ENCODE measurements at regions not wholly inside any gene's neighbourhood (a gene's known extent, or its start where the extent isn't known, plus 50 kb on each side); places are given as distances from the start of the nearest gene placed in this dataset.

GRCh38 chr16:27681681-27682080 is 131.7 kb downstream of the KATNIP start:
- no peak for DNase-seq (ENCODE audit: low spot score)

DNA sequence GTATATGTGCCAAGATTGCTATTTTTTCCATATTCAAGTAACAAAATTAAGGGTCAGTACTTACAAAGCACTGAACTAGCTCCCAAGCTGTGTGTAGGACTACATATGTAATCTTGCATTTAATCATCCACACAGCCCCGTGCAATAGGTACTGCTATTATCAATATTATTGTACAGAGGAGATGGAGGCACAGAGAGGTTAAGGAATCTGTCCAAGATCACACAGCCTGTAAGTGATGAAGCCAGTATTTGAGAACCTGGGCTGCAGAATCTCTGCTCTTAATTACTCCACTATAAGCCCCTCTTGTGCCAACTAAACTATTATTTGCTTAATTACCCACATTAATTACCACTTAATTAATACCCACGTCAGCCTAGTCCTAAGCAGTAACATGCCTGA is 134.1 kb downstream of the KATNIP start:
- no peak for DNase-seq (ENCODE audit: low spot score)

DNA sequence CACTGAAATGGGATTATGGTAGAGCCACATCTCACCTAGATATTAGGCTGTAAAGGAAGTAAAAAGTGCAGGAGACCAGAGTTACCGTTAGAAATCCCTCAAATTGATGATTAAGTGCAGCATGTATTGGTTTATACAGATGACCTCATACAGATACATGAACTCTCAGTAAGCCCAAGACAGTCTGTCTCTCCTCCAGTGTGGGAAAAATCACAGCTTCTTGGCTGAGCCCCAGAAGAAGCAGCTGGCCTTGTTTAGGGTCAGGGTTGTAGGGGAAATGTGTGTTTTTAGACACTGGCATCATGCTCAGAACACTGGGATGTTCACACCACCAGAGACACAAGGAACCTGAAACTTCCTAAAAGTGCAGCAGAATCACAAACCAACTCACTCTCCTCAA is 135.9 kb downstream of the KATNIP start:
- DNase-seq (ENCODE audit: low spot score): no peak

GRCh38 chr16:27686926-27687325 is 137.0 kb downstream of the KATNIP start:
- DNase-seq (ENCODE audit: low spot score): no peak

GRCh38 chr16:27687605-27688004 is 137.7 kb downstream of the KATNIP start:
- DNase-seq (ENCODE audit: low spot score): no peak

- DNase-seq (ENCODE audit: low spot score): no peak
Measured at GRCh38 chr16:27689711-27690110, 139.8 kb downstream of the KATNIP start.

DNA sequence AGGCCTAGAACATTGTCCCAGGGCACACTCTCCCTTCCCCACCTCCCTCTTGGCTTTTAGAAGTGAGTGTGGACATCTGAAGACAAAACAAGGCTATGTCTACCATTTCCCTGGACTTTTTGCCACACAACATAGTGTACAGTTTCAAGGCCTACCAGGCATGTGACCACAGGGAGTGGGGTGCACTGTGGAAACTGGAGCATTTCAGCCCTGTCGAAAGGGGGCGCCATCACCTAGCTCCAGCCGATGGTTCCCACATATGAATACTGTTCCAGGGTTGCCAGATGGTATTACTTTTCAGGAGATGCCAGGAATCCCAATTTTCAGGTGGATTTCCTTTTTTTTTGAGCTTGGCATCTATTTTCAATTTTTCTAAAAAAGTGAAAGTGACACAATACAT is 140.7 kb downstream of the KATNIP start:
- no peak for DNase-seq (ENCODE audit: low spot score)

GRCh38 chr16:27691721-27692120 is 141.8 kb downstream of the KATNIP start:
- DNase-seq (ENCODE audit: low spot score): no peak

GRCh38 chr16:27692576-27692975 is 142.6 kb downstream of the KATNIP start:
- DNase-seq (ENCODE audit: low spot score): no peak

- DNase-seq (ENCODE audit: low spot score): no peak
Measured at GRCh38 chr16:27695161-27695560, 145.2 kb downstream of the KATNIP start.

DNA sequence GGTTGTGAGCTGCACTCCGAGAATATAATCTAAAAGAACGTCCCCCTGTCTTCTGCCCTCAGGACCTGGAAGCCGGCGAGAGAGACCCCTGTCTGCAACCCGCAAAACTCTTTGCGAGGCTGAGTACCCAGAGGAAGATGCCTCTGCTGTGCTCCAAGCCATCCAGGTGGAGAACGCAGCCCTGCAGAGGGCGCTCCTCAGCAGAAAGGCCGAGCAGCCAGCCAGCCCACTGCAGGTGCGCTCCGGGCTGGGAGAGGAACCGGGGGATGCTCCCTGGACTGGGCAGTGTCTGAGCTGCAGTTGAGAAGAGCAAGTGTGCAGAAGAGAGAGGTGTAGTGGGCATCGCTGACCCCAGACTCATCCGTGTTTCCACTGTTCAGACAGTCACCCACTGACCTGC is 148.3 kb downstream of the KATNIP start:
- DNase-seq (ENCODE audit: low spot score): no peak

- DNase-seq (ENCODE audit: low spot score): no peak
Measured at GRCh38 chr16:27698746-27699145, 148.8 kb downstream of the KATNIP start.

GRCh38 chr16:27699540-27699939 is 149.6 kb downstream of the KATNIP start:
- DNase-seq (ENCODE audit: low spot score): no peak

- DNase-seq (ENCODE audit: low spot score): no peak
Measured at GRCh38 chr16:27700304-27700995, 150.5 kb downstream of the KATNIP start.

DNA sequence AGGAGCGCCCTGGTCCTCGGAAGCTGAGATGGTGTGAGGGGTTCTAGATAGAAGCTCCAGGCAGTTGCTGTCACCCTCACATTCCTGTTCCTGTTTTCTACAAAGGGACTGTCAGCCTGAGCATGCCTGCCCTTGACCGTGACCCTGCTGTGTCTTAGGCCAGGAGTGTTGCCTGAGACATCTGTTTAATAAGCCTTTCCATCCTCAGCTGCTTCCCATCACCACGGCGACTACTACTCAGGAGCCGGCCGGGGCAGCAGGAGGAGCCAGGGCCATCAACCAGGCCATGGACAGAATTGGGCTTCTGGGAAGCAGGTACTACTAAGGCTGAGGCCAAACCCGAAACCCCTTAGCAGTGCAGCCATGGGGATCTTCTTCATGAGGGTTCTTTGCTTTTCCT is 151.4 kb downstream of the KATNIP start:
- DNase-seq (ENCODE audit: low spot score): no peak

DNA sequence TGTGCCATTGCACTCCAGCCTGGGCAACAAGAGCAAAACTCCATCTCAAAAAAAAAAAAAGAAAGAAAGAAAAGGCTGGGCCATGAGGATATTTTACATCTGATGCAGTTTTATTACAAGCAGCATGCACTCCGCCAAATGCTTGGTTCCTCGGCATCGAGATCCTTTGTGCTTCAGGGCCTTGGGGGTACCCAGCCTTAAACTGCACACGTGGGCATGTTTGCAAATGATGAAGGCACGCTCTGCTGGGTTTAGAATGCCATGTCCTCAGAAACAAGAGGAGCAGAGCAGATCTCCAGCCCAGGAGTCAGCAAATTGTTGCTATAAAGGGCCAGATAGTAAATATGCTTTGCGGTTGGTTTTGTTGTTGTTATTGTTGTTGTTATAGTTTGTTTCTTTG is 153.2 kb downstream of the KATNIP start:
- no peak for DNase-seq (ENCODE audit: low spot score)

GRCh38 chr16:27703545-27703944 is 153.6 kb downstream of the KATNIP start:
- DNase-seq (ENCODE audit: low spot score): no peak

GRCh38 chr16:27704252-27704651 is 154.3 kb downstream of the KATNIP start:
- no peak for DNase-seq (ENCODE audit: low spot score)

GRCh38 chr16:27706156-27706865 is 156.4 kb downstream of the KATNIP start:
- DNase-seq (ENCODE audit: low spot score): no peak

GRCh38 chr16:27706866-27707685 is 157.1 kb downstream of the KATNIP start:
- no peak for DNase-seq (ENCODE audit: low spot score)

- no peak for DNase-seq (ENCODE audit: low spot score)
Measured at GRCh38 chr16:27708651-27709050, 158.7 kb downstream of the KATNIP start.

DNA sequence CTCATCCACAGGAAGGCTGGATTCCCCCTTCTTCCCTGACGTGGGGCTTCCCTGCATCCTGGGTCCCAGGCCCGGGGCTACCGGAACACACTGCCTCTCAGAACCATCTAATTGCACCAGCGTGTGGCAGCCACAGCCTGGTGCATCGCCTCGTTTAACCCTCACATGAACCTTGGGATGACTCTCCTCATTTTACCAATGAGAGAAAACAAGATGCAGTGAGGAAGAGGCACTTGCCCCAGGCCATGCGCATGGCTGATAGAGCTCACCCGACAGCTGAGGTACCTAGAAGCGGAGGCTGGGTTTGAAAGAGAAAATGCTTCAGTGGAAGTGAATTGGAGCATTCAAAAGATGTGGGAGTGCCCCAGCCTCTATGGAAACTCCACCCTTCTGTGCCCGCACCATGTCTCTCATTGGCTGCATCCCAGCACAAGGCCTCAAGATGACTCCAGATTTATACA is 162.3 kb downstream of the KATNIP start:
- DNase-seq (ENCODE audit: low spot score): no peak

DNA sequence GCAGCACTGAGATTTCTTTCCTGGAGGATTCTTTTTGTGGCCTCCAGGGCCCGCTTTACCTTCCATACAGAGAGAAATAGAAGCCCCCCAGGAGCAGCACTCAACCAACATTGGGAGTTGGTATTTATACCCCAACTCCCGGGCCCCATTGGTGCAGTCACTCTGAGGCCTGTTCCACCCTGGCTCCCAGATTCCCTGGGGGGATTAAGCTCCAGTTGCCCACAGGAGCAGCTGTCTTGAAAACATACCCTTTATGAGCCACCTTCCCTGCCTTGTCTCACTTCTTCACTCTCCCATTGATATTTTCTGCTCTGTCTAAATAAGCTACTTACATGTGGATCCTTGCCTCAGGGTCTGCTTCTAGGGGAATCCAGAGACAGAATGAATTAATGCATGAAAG is 167.8 kb downstream of the KATNIP start:
- DNase-seq (ENCODE audit: low spot score): no peak
